H9 (cell line): ENCODE measurements at regions not wholly inside any gene's neighbourhood (a gene's known extent, or its start where the extent isn't known, plus 50 kb on each side); places are given as distances from the start of the nearest gene placed in this dataset.

Experiments used
- DNase-seq: peaks from one replicate; pipeline ENCODE4 v3.0.0-alpha.2; 2017
- H2AFZ ChIP-seq: one replicate; pipeline ENCODE4 v1.6.1; 2013; ENCODE audit warnings: mild to moderate bottlenecking, low read length, control low read depth, moderate library complexity
- H2AK5ac ChIP-seq: 2 replicates; pipeline ENCODE4 v1.6.1; 2013; ENCODE audit warnings: low read length, control low read depth, mixed read lengths; ENCODE audit not compliant: insufficient read length
- H2BK120ac ChIP-seq: one replicate; pipeline ENCODE4 v1.6.1; 2013; ENCODE audit warnings: low read depth, mild to moderate bottlenecking, low read length, control low read depth, inconsistent platforms; ENCODE audit not compliant: poor library complexity, severe bottlenecking
- H2BK12ac ChIP-seq: 2 replicates; pipeline ENCODE4 v1.6.1; 2013; ENCODE audit warnings: low read length, control low read depth, mixed read lengths, low read depth; ENCODE audit not compliant: insufficient read length
- H2BK15ac ChIP-seq: 2 replicates; pipeline ENCODE4 v1.6.1; 2013; ENCODE audit warnings: low read depth, low read length, control low read depth
- H2BK20ac ChIP-seq: one replicate; pipeline ENCODE4 v1.6.1; 2013; ENCODE audit warnings: low read depth, mild to moderate bottlenecking, low read length, control low read depth, inconsistent platforms; ENCODE audit not compliant: poor library complexity, severe bottlenecking
- H2BK5ac ChIP-seq: 2 replicates; pipeline ENCODE4 v1.6.1; 2013; ENCODE audit warnings: low read length, control low read depth, mixed read lengths; ENCODE audit not compliant: insufficient read length
- H3K14ac ChIP-seq: 2 replicates; pipeline ENCODE4 v1.6.1; 2013; ENCODE audit warnings: low read length, control low read depth; ENCODE audit not compliant: insufficient read depth
- H3K18ac ChIP-seq: 2 replicates; pipeline ENCODE4 v1.6.1; 2013; ENCODE audit warnings: low read depth, mild to moderate bottlenecking, mixed read lengths, low read length, control low read depth; ENCODE audit not compliant: insufficient read length
- H3K23ac ChIP-seq: 2 replicates; pipeline ENCODE4 v1.6.1; 2013; ENCODE audit warnings: low read length, control low read depth, mixed read lengths, low read depth; ENCODE audit not compliant: insufficient read length
- H3K23me2 ChIP-seq: 2 replicates; pipeline ENCODE4 v1.6.1; 2013; ENCODE audit warnings: low read depth, mild to moderate bottlenecking, mixed read lengths, low read length, control low read depth; ENCODE audit not compliant: insufficient read length, poor library complexity, severe bottlenecking
- H3K27ac ChIP-seq: 2 replicates; pipeline ENCODE4 v1.5.1; 2013; ENCODE audit warnings: low read length, control low read depth, mixed read lengths, low read depth; ENCODE audit not compliant: insufficient read length
- H3K27me3 ChIP-seq: 2 replicates; pipeline ENCODE4 v1.6.1; 2013; ENCODE audit warnings: low read length, control low read depth, inconsistent platforms; ENCODE audit not compliant: insufficient read depth
- H3K4ac ChIP-seq: 2 replicates; pipeline ENCODE4 v1.6.1; 2013; ENCODE audit warnings: low read depth, mild to moderate bottlenecking, control low read depth, inconsistent platforms, low read length, moderate library complexity
- H3K4me1 ChIP-seq: 2 replicates; pipeline ENCODE4 v1.6.1; 2013; ENCODE audit warnings: low read length, control low read depth, inconsistent platforms; ENCODE audit not compliant: insufficient read depth
- H3K4me2 ChIP-seq: 2 replicates; pipeline ENCODE4 v1.6.1; 2013; ENCODE audit warnings: low read length, control low read depth, mixed read lengths; ENCODE audit not compliant: insufficient read length, insufficient read depth
- H3K56ac ChIP-seq: 2 replicates; pipeline ENCODE4 v1.6.1; 2013; ENCODE audit warnings: low read depth, mild to moderate bottlenecking, mixed read lengths, low read length, control low read depth; ENCODE audit not compliant: insufficient read length
- H3K79me1 ChIP-seq: 2 replicates; pipeline ENCODE4 v1.6.1; 2013; ENCODE audit warnings: low read depth, mild to moderate bottlenecking, moderate library complexity, low read length, control low read depth, inconsistent platforms; ENCODE audit not compliant: insufficient read depth, poor library complexity, severe bottlenecking
- H3K79me2 ChIP-seq: 2 replicates; pipeline ENCODE4 v1.6.1; 2013; ENCODE audit warnings: low read length, control low read depth, inconsistent platforms; ENCODE audit not compliant: insufficient read depth
- H3K9ac ChIP-seq: 2 replicates; pipeline ENCODE4 v1.6.1; 2013; ENCODE audit warnings: low read length, control low read depth, mixed read lengths; ENCODE audit not compliant: insufficient read length; ENCODE audit errors: extremely low read depth
- H3K9me3 ChIP-seq: one replicate; pipeline ENCODE4 v1.6.1; 2013; ENCODE audit warnings: low read depth, low read length, inconsistent platforms; ENCODE audit not compliant: control insufficient read depth
- H3T11ph ChIP-seq: one replicate; pipeline ENCODE4 v1.6.1; 2013; ENCODE audit warnings: mild to moderate bottlenecking, low read length, control low read depth, inconsistent platforms
- H4K20me1 ChIP-seq: one replicate; pipeline ENCODE4 v1.6.1; 2013; ENCODE audit not compliant: control insufficient read depth, insufficient read length, insufficient read depth
- H4K5ac ChIP-seq: 2 replicates; pipeline ENCODE4 v1.6.1; 2013; ENCODE audit warnings: low read depth, mild to moderate bottlenecking, mixed read lengths, low read length, control low read depth; ENCODE audit not compliant: insufficient read length
- H4K8ac ChIP-seq: replicated peaks from 2 replicates; pipeline ENCODE4 v1.6.1; 2013; ENCODE audit warnings: low read length, control low read depth, mixed read lengths, low read depth; ENCODE audit not compliant: insufficient read length
- H4K91ac ChIP-seq: 2 replicates; pipeline ENCODE4 v1.6.1; 2013; ENCODE audit warnings: low read depth, mild to moderate bottlenecking, moderate library complexity, mixed read lengths, low read length, control low read depth; ENCODE audit not compliant: insufficient read length
- H3K27ac Mint-ChIP-seq, 3 experiments: 2 replicates in 2 of 3; 3 replicates in 1 of 3; pipeline ENCODE4 v1.8.0; 2020 to 2021; ENCODE audit warnings: mixed read lengths in 3 of 3, mild to moderate bottlenecking in 1 of 3, moderate library complexity in 1 of 3
- H3K27me3 Mint-ChIP-seq: 2 replicates; pipeline ENCODE4 v1.8.0; 2021; ENCODE audit warnings: low read depth, mild to moderate bottlenecking, moderate library complexity, mixed read lengths
- H3K36me3 Mint-ChIP-seq, 3 experiments: 2 replicates in 2 of 3; 3 replicates in 1 of 3; pipeline ENCODE4 v1.8.0; 2020 to 2021; ENCODE audit warnings: low read depth in 3 of 3, mixed read lengths in 3 of 3; ENCODE audit not compliant: insufficient read depth in 1 of 3
- H3K4me1 Mint-ChIP-seq, 2 experiments: 2 replicates each; pipeline ENCODE4 v1.8.0; 2020; ENCODE audit warnings: mixed read lengths in 2 of 2
- H3K4me3 Mint-ChIP-seq, 2 experiments: 2 replicates in 1 of 2; 3 replicates in 1 of 2; pipeline ENCODE4 v1.8.0; 2020 to 2021; ENCODE audit warnings: mild to moderate bottlenecking in 2 of 2, mixed read lengths in 2 of 2, moderate library complexity in 1 of 2
- H3K9me3 Mint-ChIP-seq, 2 experiments: 2 replicates in 1 of 2; 3 replicates in 1 of 2; pipeline ENCODE4 v1.8.0; 2020; ENCODE audit warnings: mild to moderate bottlenecking in 2 of 2, mixed read lengths in 2 of 2, moderate library complexity in 1 of 2
- CTCF ChIP-seq: fragments of 200-600 bp; sonication (generic); conservative IDR thresholded peaks from 3 replicates; pipeline ENCODE4 v1.8.0; 2021; ENCODE audit warnings: antibody characterized with exemption, mild to moderate bottlenecking
- WGBS: extraction: QIAGEN DNeasy Blood & Tissue Kit; methylation state at CpG from one replicate; pipeline ENCODE4 v1.1.7; 2013; ENCODE audit warnings: missing lambda C conversion rate, low lambda C conversion rate, mixed read lengths; ENCODE audit not compliant: insufficient read length; ENCODE audit errors: extremely low coverage; 5-methylcytosine and 5-hydroxymethylcytosine counted together

GRCh38 chr4:28233724-28234123 is 1373.1 kb downstream of the STIM2 start:
- no peaks in the 10 kb centered on the region for H3K27me3 Mint-ChIP-seq
- H3K4me3 Mint-ChIP-seq: no peak overlapping the region
- peaks cover 14 to 15% of the 10 kb centered on the region in 2 experiments for H3K4me1 Mint-ChIP-seq
- no peaks in the 10 kb centered on the region for H3K27me3 ChIP-seq
- no peak overlapping the region for H3K27ac Mint-ChIP-seq
- no peak overlapping the region for H2BK15ac ChIP-seq
- no peak overlapping the region for H4K5ac ChIP-seq
- H3K4ac ChIP-seq: no peak overlapping the region
- no peak overlapping the region for H4K91ac ChIP-seq
- no peak overlapping the region for H2BK5ac ChIP-seq
- no peak overlapping the region for H2BK120ac ChIP-seq
- H3K23me2 ChIP-seq: no peaks in the 10 kb centered on the region
- no peak overlapping the region for H3K14ac ChIP-seq
- TF ChIP-seq CTCF: no peak
- WGBS: no CpG with 5 or more reads among the region's 2 CpGs
- no peak overlapping the region for H4K8ac ChIP-seq
- DNase-seq: no peak
- no peak overlapping the region for H3K9ac ChIP-seq
- no peak overlapping the region for H3K23ac ChIP-seq
- H3K27ac ChIP-seq: no peak overlapping the region
- no peak overlapping the region for H2AK5ac ChIP-seq
- no peaks in the 10 kb centered on the region for H3K36me3 Mint-ChIP-seq
- H3K56ac ChIP-seq: no peak overlapping the region
- no peak overlapping the region for H2BK12ac ChIP-seq
- no peaks in the 10 kb centered on the region; the same call in 1 of the 2 replicates for H3K4me1 ChIP-seq
- no peak overlapping the region for H2BK20ac ChIP-seq
- no peaks in the 10 kb centered on the region for H4K20me1 ChIP-seq
- no peaks in the 10 kb centered on the region for H3K79me1 ChIP-seq
- no peak overlapping the region for H3T11ph ChIP-seq
- no peak overlapping the region for H2AFZ ChIP-seq
- H3K18ac ChIP-seq: no peak overlapping the region
- H3K9me3 Mint-ChIP-seq: no peaks in the 10 kb centered on the region; a peak in 1 of 5 replicates
- H3K79me2 ChIP-seq: no peaks in the 10 kb centered on the region
- H3K9me3 ChIP-seq: no peaks in the 10 kb centered on the region
- H3K4me2 ChIP-seq: no peak overlapping the region
